ENCODE measurements at regions not wholly inside any gene's neighbourhood (a gene's known extent, or its start where the extent isn't known, plus 50 kb on each side); places are given as distances from the start of the nearest gene placed in this dataset.

DNA sequence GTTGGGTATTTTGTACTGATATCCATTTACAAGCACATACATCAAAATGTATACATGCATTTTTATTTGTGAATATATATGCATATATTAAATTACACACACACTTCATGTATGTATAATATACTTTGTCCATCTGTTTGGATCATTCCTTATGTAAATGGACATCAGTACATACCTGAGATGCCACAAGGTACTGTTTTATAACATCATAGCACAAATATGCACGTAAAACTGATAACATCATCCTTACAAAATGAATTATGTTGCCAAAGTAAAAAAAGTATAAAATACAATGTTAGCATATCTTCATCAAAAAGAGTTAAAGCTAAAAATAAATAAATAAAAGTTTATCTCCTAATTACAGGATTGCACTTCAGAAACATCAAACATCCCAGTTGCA, 634.8 kb upstream of the UBE2E2 start:
- H3K36me3 ChIP-seq (replicated peaks in 1 of 2; ENCODE audit: control insufficient read depth in 1 of 2, insufficient read depth in 2 of 2, low read length in 1 of 2) = no peaks in the 10 kb centered on the region
- DNase-seq = no peak
- H3F3A ChIP-seq (replicated peaks; ENCODE audit: insufficient read depth) = no peaks in the 10 kb centered on the region
- TF ChIP-seq, protein P1, sequence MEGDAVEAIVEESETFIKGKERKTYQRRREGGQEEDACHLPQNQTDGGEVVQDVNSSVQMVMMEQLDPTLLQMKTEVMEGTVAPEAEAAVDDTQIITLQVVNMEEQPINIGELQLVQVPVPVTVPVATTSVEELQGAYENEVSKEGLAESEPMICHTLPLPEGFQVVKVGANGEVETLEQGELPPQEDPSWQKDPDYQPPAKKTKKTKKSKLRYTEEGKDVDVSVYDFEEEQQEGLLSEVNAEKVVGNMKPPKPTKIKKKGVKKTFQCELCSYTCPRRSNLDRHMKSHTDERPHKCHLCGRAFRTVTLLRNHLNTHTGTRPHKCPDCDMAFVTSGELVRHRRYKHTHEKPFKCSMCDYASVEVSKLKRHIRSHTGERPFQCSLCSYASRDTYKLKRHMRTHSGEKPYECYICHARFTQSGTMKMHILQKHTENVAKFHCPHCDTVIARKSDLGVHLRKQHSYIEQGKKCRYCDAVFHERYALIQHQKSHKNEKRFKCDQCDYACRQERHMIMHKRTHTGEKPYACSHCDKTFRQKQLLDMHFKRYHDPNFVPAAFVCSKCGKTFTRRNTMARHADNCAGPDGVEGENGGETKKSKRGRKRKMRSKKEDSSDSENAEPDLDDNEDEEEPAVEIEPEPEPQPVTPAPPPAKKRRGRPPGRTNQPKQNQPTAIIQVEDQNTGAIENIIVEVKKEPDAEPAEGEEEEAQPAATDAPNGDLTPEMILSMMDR (IDR thresholded peaks at IDR 0.05) = no peak
- TF ChIP-seq, protein P2, sequence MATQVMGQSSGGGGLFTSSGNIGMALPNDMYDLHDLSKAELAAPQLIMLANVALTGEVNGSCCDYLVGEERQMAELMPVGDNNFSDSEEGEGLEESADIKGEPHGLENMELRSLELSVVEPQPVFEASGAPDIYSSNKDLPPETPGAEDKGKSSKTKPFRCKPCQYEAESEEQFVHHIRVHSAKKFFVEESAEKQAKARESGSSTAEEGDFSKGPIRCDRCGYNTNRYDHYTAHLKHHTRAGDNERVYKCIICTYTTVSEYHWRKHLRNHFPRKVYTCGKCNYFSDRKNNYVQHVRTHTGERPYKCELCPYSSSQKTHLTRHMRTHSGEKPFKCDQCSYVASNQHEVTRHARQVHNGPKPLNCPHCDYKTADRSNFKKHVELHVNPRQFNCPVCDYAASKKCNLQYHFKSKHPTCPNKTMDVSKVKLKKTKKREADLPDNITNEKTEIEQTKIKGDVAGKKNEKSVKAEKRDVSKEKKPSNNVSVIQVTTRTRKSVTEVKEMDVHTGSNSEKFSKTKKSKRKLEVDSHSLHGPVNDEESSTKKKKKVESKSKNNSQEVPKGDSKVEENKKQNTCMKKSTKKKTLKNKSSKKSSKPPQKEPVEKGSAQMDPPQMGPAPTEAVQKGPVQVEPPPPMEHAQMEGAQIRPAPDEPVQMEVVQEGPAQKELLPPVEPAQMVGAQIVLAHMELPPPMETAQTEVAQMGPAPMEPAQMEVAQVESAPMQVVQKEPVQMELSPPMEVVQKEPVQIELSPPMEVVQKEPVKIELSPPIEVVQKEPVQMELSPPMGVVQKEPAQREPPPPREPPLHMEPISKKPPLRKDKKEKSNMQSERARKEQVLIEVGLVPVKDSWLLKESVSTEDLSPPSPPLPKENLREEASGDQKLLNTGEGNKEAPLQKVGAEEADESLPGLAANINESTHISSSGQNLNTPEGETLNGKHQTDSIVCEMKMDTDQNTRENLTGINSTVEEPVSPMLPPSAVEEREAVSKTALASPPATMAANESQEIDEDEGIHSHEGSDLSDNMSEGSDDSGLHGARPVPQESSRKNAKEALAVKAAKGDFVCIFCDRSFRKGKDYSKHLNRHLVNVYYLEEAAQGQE (IDR thresholded peaks at IDR 0.05; ENCODE audit: low read depth, low read length) = no peak
- TF ChIP-seq NRF1 (IDR thresholded peaks at IDR 0.05; ENCODE audit: low read depth, low read length) (no peak), EP300 (IDR thresholded peaks at IDR 0.05; ENCODE audit: borderline replicate concordance in 1 of 2, low read depth in 1 of 2, low read length in 1 of 2) (no peak), TEAD4 (IDR thresholded peaks at IDR 0.05; ENCODE audit: borderline replicate concordance, insufficient read depth) (no peak), CHD2 (IDR thresholded peaks at IDR 0.05; ENCODE audit: low read length, partially characterized antibody) (no peak), RFX5 (IDR thresholded peaks at IDR 0.05; ENCODE audit: low read length) (no peak), NFIC (IDR thresholded peaks at IDR 0.05; ENCODE audit: borderline replicate concordance) (no peak), FOXM1 (IDR thresholded peaks at IDR 0.05; ENCODE audit: low read depth) (no peak), TCF12 (IDR thresholded peaks at IDR 0.05) (no peak), RCOR1 (IDR thresholded peaks at IDR 0.05; ENCODE audit: low read length) (no peak), FOSL2 (IDR thresholded peaks at IDR 0.05; ENCODE audit: borderline replicate concordance, low read depth) (no peak), YY1 (IDR thresholded peaks at IDR 0.05; ENCODE audit: low read depth) (no peak), RXRA (IDR thresholded peaks at IDR 0.05; ENCODE audit: borderline replicate concordance, low read depth) (no peak), POLR2AphosphoS5 (IDR thresholded peaks at IDR 0.05; ENCODE audit: low read depth, low read length) (no peak), SMC3 (IDR thresholded peaks at IDR 0.05; ENCODE audit: low read depth, low read length) (no peak), SIN3A (IDR thresholded peaks at IDR 0.05; ENCODE audit: borderline replicate concordance, low read depth, low read length) (no peak), JUND (IDR thresholded peaks at IDR 0.05) (no peak)
- TF ChIP-seq, protein P3, sequence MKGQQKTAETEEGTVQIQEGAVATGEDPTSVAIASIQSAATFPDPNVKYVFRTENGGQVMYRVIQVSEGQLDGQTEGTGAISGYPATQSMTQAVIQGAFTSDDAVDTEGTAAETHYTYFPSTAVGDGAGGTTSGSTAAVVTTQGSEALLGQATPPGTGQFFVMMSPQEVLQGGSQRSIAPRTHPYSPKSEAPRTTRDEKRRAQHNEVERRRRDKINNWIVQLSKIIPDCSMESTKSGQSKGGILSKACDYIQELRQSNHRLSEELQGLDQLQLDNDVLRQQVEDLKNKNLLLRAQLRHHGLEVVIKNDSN (IDR thresholded peaks at IDR 0.05; ENCODE audit: borderline replicate concordance, low read depth) = no peak
- TF ChIP-seq, protein P4, sequence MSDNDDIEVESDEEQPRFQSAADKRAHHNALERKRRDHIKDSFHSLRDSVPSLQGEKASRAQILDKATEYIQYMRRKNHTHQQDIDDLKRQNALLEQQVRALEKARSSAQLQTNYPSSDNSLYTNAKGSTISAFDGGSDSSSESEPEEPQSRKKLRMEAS (IDR thresholded peaks at IDR 0.05; ENCODE audit: low read depth) = no peak
- POLR2A ChIA-PET = no interaction called here
- no peaks in the 10 kb centered on the region for H3K9me2 ChIP-seq
- no peak overlapping the region for H3K4me3 ChIP-seq (ENCODE audit: low read depth in 2 of 2, low read length in 1 of 2)
- no peaks in the 10 kb centered on the region for H3K4me1 ChIP-seq (ENCODE audit: control insufficient read depth in 1 of 2, insufficient read depth in 2 of 2, low read depth in 1 of 2, low read length in 1 of 2)
- no peaks in the 10 kb centered on the region for H3K79me2 ChIP-seq (ENCODE audit: insufficient read depth)
- CTCF ChIA-PET = no interaction called here
- no peak overlapping the region for H3K9ac ChIP-seq
- no peak overlapping the region for H3K27ac ChIP-seq (ENCODE audit: low read depth in 2 of 2, low read length in 1 of 2)
- H3K27me3 ChIP-seq (ENCODE audit: insufficient read depth) = no peaks in the 10 kb centered on the region
- H3K4me2 ChIP-seq = no peak overlapping the region
- no peaks in the 10 kb centered on the region for H4K20me1 ChIP-seq (ENCODE audit: insufficient read depth)
- 50% methylated on average over 1 of the region's 1 CpG for WGBS (ENCODE audit: low lambda C conversion rate)
- no peaks in the 10 kb centered on the region for H3K9me3 ChIP-seq
- H2AFZ ChIP-seq (ENCODE audit: low read depth) = no peak overlapping the region

All from SK-N-SH (cell line).